ENCODE measurements at regions not wholly inside any gene's neighbourhood (a gene's known extent, or its start where the extent isn't known, plus 50 kb on each side); places are given as distances from the start of the nearest gene placed in this dataset.

GRCh38 chr13:80010846-80011245, 330.1 kb downstream of the SPRY2 start:
- TF ChIP-seq CTCF (conservative IDR thresholded peaks at IDR 0.05; ENCODE audit: low read depth, low read length) (no peak), USF2 (IDR thresholded peaks at IDR 0.05; ENCODE audit: low read depth, low read length) (no peak), POLR2A (IDR thresholded peaks at IDR 0.05; ENCODE audit: low read depth, low read length) (no peak), SMC3 (IDR thresholded peaks at IDR 0.05; ENCODE audit: low read depth, low read length) (no peak), MAZ (IDR thresholded peaks at IDR 0.05; ENCODE audit: borderline replicate concordance, low read depth, low read length) (no peak)

All from IMR-90 (cell line).